Gastroesophageal sphincter (tissue), 4 donors: ENCODE measurements at regions not wholly inside any gene's neighbourhood (a gene's known extent, or its start where the extent isn't known, plus 50 kb on each side); places are given as distances from the start of the nearest gene placed in this dataset.

ENCODE experiments used
- ATAC-seq: fragments of 150-250 bp; one replicate; pipeline ENCODE4 v1.9.1; 2016; ENCODE audit warnings: mild to moderate bottlenecking, moderate library complexity
- H3K27ac ChIP-seq, 4 donors: fragments of 200-600 bp; sonication (generic) in 3 of 4; 1 replicate in 3 of 4; 2 replicates in 1 of 4; pipeline ENCODE4 v1.5.1; 2016 to 2019
- H3K27me3 ChIP-seq: fragments of 200-600 bp; sonication (generic); one replicate; pipeline ENCODE4 v1.5.1; 2019
- H3K36me3 ChIP-seq, 2 donors: fragments of 200-600 bp; sonication (generic); one replicate each; pipeline ENCODE4 v1.5.1; 2019; ENCODE audit warnings: control low read depth in 1 of 2
- H3K4me1 ChIP-seq, 3 donors: fragments of 200-600 bp; sonication (generic); 1 replicate in 2 of 3; 2 replicates in 1 of 3; pipeline ENCODE4 v1.5.1; 2016 to 2019; ENCODE audit warnings: control low read depth in 2 of 3
- H3K4me3 ChIP-seq, 2 donors: fragments of 200-600 bp; sonication (generic); one replicate each; pipeline ENCODE4 v1.5.1; 2019; ENCODE audit warnings: mild to moderate bottlenecking in 1 of 2, moderate library complexity in 1 of 2
- H3K9me3 ChIP-seq, 3 donors: fragments of 200-600 bp; sonication (generic); one replicate each; pipeline ENCODE4 v1.5.1; 2017 to 2019; ENCODE audit warnings: control low read depth in 2 of 3
- CTCF ChIP-seq, 4 experiments: fragments of 200-600 bp in 2 of 4; fragments of 450-650 bp in 2 of 4; sonication (generic) in 1 of 4; IDR thresholded peaks; one replicate each; pipeline ENCODE4 v1.5.1; 2017 to 2019; ENCODE audit warnings: antibody characterized with exemption in 4 of 4, mild to moderate bottlenecking in 2 of 4, moderate library complexity in 2 of 4
- EP300 ChIP-seq: sonication (generic); formaldehyde crosslinking; IDR thresholded peaks from one replicate; pipeline ENCODE4 v1.6.1; 2017; ENCODE audit warnings: antibody characterized with exemption, mild to moderate bottlenecking
- POLR2A ChIP-seq, 2 donors: fragments of 450-650 bp; IDR thresholded peaks; one replicate each; pipeline ENCODE4 v1.6.1; 2017; ENCODE audit warnings: antibody characterized with exemption in 2 of 2, mild to moderate bottlenecking in 2 of 2, moderate library complexity in 1 of 2
- POLR2AphosphoS5 ChIP-seq: sonication (generic); formaldehyde crosslinking; IDR thresholded peaks from one replicate; pipeline ENCODE4 v1.6.1; 2017; ENCODE audit warnings: antibody characterized with exemption
- WGBS, 2 donors: methylation state at CpG; one replicate each; pipeline ENCODE4 v1.1.5; 2018; ENCODE audit warnings: low coverage in 1 of 2; 5-methylcytosine and 5-hydroxymethylcytosine counted together

GRCh38 chr5:68033961-68034571 lies 181.5 kb upstream of the PIK3R1 start:
- 93 to 96% methylated on average over 4 of the region's 4 CpGs for WGBS, 2 donors
- no peaks in the 10 kb centered on the region for H3K36me3 ChIP-seq
- peak; percentile 29 for ATAC-seq
- H3K27ac ChIP-seq: peak overlapping the region in 1 of 4 donors; percentile 7
- no peaks in the 10 kb centered on the region for H3K9me3 ChIP-seq
- H3K4me3 ChIP-seq: no peak overlapping the region
- no peaks in the 10 kb centered on the region for H3K27me3 ChIP-seq
- TF ChIP-seq POLR2AphosphoS5: peak; percentile 13
- no peak for TF ChIP-seq EP300
- H3K4me1 ChIP-seq: peaks cover 0 to 24% (median 4%) of the 10 kb centered on the region in 3 donors

- TF ChIP-seq POLR2A (IDR thresholded peaks at IDR 0.05) (no peak), CTCF (IDR thresholded peaks at IDR 0.05) (no peak), POLR2AphosphoS5 (no peak), EP300 (no peak)
- Histone ChIP-seq H3K27ac (no peak overlapping the region), H3K4me1 (peaks cover 8 to 35% (median 8%) of the 10 kb centered on the region in 3 donors), H3K36me3 (no peaks in the 10 kb centered on the region), H3K27me3 (no peaks in the 10 kb centered on the region), H3K9me3 (no peaks in the 10 kb centered on the region), H3K4me3 (no peak overlapping the region)
- ATAC-seq: no peak
- 17 to 78% methylated on average over 1 to 5 of the region's 5 CpGs for WGBS, 2 donors
Measured at GRCh38 chr5:68033029-68033428, 182.5 kb upstream of the PIK3R1 start.

- 83 to 85% methylated on average over 3 to 5 of the region's 5 CpGs for WGBS, 2 donors
- peaks cover 14 to 42% (median 15%) of the 10 kb centered on the region in 3 donors for H3K4me1 ChIP-seq
- TF ChIP-seq EP300 (no peak), POLR2AphosphoS5 (no peak), POLR2A (IDR thresholded peaks at IDR 0.05) (no peak), CTCF (IDR thresholded peaks at IDR 0.05) (no peak)
Measured at GRCh38 chr5:68032216-68032762, 183.3 kb upstream of the PIK3R1 start.

GRCh38 chr5:68028131-68028727 lies 187.3 kb upstream of the PIK3R1 start:
- H3K36me3 ChIP-seq: no peaks in the 10 kb centered on the region
- TF ChIP-seq CTCF (IDR thresholded peaks at IDR 0.05): no peak
- no peak for TF ChIP-seq POLR2A (IDR thresholded peaks at IDR 0.05)
- TF ChIP-seq EP300: no peak
- TF ChIP-seq POLR2AphosphoS5: no peak
- 43 to 48% methylated on average over 2 of the region's 2 CpGs for WGBS, 2 donors
- no peaks in the 10 kb centered on the region for H3K27me3 ChIP-seq
- no peaks in the 10 kb centered on the region for H3K9me3 ChIP-seq
- peaks cover 15 to 60% (median 19%) of the 10 kb centered on the region in 3 donors for H3K4me1 ChIP-seq
- no peak for ATAC-seq
- H3K27ac ChIP-seq: peak overlapping the region; percentile 72 to 89 (median 76)
- H3K4me3 ChIP-seq: no peak overlapping the region

More at GRCh38 chr5:68032216-68032762, 183.3 kb upstream of the PIK3R1 start:
- Histone ChIP-seq H3K36me3 (no peaks in the 10 kb centered on the region), H3K27ac (peak overlapping the region in 1 of 4 donors; percentile 1), H3K4me3 (no peak overlapping the region), H3K27me3 (no peaks in the 10 kb centered on the region), H3K9me3 (no peaks in the 10 kb centered on the region)
- no peak for ATAC-seq

GRCh38 chr5:68027519-68027918 lies 188.0 kb upstream of the PIK3R1 start:
- 5 to 21% methylated on average over 3 to 4 of the region's 4 CpGs for WGBS, 2 donors
- Histone ChIP-seq H3K9me3 (no peaks in the 10 kb centered on the region), H3K27ac (peak overlapping the region; percentile 72 to 89 (median 76)), H3K27me3 (no peaks in the 10 kb centered on the region), H3K4me1 (peaks cover 15 to 53% (median 19%) of the 10 kb centered on the region in 3 donors), H3K4me3 (no peak overlapping the region), H3K36me3 (no peaks in the 10 kb centered on the region)
- ATAC-seq: peak; percentile 59
- TF ChIP-seq CTCF (IDR thresholded peaks at IDR 0.05) (no peak), POLR2AphosphoS5 (peak; percentile 80)
